ENCODE measurements at regions not wholly inside any gene's neighbourhood (a gene's known extent, or its start where the extent isn't known, plus 50 kb on each side); places are given as distances from the start of the nearest gene placed in this dataset.

DNA sequence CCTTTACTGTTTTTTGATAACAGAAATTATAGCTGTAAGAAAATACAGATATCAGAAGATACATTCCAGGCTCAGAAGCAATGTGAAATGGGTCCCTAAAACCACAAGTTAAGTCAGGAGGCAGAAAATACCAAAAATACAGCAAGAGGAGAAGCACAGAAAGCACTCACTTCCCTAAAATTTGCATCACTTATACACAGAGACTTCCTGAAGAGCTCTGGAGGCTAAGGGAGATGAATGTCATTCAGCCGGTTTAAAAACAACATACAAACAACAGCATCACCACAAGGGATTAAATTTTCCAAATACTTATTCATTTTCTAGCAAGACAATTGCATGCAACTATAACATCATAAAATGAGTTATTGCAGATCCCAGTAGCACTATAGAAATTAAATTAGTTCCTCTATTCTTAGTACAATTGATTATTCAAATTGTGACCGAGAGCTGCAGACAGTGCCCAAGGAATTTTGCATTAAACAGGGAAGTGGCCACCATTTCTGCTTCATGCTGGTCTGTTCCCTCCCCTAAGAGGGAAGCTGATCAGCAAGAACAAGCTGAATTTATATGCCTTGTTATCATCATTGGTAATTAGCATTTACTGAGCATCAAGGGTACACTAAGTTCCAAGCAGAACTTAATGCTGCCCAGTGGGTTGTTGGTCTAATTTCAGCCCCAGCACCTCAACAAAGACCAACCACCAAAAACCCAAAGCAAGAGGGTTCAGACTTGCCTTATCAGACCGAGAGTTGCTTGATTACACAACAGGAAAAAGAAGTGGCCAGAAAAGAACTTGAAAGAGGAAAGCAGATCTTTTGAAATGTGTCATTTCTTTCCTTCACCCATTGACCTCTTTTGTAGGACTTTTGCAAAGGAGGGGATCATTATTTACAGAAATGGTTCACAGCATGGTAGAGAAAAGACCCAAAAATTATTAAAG, 140.7 kb downstream of the KCTD12 start:
- DNase-seq: no peak

DNA sequence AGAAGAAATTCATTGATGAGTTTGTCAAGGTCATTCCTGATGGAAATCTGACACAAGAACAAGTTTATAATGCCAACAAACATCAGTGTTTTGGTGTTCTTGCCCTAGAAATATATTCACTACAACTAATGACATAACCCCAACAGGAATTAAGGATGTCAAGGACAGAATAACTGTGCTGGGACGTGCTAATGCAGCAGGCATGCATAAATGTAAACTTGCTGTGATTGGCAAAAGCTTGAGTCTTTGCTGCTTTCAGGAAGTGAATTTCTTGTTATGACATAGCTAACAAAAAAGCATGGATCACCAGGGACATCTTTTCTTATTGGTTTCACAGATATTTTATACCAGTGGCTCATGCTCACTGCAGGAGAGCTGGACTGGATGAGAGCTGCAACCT, 144.6 kb downstream of the KCTD12 start:
- DNase-seq: no peak

DNA sequence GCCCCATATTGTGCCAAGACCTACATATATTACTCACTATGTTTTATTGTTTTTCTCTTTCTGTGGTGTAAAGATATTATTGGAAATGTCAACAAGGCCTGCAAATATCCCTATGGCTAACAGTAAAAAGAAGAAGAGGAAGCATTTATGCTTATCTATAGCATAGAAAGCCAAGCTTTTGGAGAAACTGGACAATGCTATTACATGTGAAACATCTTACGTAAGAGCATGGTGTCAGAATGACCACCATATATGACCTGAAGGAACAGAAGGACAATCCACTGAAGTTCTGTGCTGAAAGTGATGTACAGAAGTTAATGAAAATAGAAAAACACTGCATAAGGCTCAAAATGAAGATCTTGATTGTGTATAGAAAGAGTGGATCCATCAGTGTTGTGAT, 145.2 kb downstream of the KCTD12 start:
- DNase-seq: no peak

DNA sequence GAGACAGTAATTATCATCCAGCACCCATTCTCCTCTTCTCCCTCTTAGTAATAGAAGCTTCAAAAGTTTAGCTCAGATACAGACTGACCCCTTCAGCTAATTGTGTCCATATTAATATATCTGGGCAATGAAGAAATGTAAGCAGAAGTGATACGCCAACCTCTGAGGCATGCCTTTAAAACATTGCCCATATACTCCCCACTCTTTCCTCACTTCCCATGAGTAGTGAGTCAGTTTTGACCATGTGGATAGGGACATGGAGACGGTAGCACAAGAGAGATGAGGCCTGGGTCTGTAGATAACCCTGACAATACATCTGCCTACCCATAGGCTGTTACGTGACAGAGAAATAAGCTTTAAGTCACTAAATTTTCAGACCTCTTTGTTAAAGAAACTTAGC, 147.6 kb downstream of the KCTD12 start:
- DNase-seq: no peak

DNA sequence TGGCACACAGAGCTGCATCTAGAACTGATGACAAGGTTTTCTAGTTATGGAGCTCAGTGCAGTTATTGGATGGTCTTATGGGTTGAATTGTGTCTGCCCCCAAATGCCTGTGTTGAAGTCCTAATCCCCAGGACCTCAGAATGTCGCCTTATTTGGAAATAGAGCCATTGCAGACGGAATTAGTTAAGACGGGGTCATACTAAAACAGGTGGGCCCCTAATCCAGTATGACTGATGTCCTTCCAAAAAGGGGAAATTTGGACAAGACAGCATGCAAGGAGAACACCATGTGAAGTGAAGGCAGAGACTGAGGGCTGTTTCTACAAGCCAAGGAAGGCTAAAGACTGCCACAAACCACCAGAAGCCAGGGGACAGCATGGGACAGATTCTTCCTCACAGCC, 148.7 kb downstream of the KCTD12 start:
- no peak for DNase-seq

DNA sequence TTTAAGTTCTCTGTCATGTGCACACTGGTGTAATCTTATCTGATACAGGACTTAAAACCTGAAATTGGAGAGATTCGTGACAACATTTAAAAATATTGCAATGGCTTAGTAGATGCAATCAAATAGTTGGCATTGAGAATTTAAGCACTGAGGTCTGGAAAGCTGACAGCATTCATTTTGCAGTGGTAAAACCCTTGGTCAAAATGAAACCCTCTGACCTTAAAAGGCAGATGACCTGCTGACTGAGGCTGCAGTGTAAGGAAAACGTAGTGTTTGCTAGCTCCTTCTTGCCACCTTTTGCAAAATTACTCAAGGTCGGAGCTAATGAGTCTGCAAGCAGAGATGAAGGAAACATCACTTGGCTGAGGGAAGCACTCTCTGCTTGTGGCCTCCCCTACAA, 150.6 kb downstream of the KCTD12 start:
- no peak for DNase-seq

DNA sequence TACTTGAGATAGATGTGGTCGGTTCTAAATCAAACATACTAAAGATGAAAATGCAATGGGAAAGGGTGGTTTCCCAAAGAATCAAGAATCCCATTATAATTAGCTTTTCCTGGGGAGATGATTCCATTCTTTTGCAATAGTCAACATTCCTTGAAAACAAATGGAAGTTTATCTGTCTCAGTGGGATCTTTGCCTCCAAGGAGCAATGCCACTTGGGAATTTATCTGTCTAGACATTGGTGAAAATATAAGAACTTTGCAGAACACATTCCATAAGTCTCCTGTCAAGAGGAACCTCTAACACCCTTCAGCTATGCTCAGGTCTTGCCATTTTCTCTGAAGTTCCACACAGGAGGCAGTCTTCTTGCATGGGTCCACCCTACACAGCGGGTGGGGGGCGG, 152.5 kb downstream of the KCTD12 start:
- no peak for DNase-seq

DNA sequence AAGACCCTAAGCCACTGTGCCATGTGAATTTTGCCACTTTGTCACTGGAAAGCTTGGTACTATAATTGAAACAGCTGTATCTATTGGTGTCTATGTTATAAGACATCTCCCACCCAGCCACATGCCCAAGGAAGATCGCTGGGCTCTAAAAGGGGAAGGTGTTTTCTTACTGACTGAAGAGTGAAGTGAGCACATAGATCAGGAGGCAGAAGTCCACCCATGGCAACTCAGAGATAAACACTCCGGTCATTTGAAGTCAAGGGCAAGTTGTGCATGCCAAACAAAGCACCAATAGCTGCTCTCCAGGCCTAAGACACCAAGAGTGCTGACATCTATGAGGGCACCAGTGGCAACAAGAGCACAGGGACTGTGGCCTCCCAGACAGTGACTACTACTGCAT, 153.8 kb downstream of the KCTD12 start:
- no peak for DNase-seq

DNA sequence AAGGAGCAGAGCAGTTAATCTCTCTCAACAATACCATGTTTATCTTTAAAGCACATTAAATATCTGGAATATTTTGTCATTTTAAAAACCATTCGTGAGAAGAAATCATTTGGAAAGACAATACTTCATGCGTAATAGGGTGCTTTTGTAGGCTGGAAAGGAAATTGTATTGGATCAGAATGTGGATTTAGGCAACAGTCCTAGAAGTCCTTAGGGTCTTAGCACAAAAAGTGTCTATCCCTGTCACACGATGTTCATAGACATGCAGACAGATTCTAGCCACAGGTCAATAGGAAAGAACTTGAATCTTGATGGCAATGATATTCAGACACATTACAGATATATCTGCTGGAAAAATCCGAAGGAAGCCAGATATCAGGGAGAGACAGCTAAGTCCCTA, 156.0 kb downstream of the KCTD12 start:
- DNase-seq: no peak

DNA sequence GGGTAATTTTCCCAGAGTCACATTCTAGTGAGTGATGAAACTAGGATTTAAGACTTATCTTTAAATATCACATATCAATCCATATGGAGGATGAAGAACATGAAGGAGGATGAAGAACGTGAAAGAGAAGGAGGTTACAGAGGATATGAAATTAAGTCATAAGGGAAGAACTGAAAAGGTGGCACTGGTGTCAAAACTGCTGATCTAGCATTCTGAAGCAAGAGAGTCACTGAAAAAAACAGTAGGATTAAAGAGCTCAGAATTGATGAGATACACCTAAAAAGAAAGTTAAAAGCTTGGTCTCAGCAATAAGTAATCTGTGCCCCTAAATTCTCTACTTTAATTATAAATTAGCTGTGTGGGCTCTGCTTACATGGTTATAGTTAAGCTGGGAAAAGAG, 156.5 kb downstream of the KCTD12 start:
- DNase-seq: no peak

DNA sequence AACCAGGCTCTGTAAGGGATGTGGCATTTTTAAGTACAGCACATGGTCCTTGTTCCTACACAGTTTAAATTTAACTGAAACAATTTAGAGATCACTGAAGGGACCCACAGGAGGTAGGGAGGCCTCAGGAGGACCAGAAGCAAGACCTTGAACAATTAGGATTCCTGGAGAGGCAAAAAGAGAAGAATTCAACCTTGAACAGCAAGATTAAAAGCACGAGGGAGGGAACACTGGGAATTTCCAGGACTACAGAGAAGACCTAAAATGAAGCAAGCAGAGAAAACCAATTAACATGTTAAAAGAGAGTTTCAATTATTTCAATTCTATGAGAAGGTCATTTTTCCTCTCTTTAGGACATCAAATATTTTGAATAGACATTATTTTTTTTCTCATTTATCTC, 160.3 kb downstream of the KCTD12 start:
- DNase-seq: no peak

DNA sequence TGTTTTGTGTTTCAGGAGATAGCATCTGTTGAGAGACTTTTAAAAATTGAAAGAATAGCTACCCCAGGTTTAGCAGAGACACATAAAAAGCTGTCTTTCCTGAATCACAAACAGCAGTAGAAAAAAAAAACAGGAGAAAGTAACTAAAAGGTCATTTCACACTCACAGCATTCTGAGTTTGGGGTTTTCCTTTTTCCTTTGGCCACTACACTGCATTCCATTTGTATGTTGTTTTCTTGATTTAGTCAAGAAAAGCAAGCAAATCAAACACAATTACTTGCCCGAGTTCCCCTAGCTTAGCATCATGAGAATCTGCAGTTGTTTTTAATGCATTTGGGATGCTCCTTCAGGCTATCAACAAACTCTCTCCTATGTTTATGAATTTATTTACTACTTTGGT, 161.0 kb downstream of the KCTD12 start:
- DNase-seq: peak; percentile 32

DNA sequence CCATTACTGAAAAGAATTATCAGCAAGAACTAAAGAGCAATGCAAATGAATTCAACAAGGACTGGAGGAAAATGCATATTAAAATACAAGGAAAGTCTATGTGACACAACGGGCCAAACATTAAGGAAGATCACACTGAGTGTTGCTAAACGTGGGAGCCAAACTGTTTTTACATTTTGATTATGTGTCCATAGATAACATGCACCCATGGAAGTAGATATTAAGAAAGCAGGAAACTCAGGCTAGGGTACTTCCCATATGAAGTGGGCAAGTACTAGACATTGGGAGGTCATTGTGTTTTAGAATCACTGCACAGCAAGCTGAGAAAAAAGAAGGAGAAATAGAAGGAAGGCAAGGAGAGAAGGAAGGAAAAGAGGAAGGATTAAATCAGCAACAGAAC, 161.8 kb downstream of the KCTD12 start:
- no peak for DNase-seq

DNA sequence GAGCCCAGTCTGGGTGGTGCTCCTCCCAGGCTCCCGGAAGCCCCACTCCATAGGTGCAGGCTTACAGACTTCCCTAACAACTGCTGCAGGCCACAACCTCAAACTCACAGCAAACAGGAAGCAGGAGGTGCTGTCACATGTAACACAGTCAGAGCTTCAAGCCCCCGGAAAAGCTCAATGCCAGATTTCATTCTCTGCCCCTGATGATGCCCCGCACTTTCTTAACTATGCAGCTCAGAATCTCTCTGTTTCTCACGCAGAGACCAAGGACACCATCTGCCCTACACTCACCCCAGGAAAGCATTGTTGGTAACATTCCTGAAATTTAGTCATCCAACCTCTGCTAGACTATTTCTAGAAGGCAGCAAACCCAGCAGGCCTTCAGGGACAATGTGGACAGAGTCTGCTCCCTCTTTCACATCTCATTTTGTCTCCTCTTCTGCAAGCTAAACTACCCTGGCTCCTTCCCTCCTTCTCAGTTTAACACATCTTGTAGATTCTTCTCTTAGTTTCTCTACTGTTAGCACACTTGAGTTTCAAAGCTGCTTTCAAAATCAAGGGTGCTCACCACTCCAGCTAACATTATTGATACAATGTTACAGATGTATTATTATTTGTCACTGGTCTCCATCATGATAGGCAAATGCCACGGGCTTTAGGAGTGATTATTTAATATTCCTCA, 162.5 kb downstream of the KCTD12 start:
- peak; percentile 88 for DNase-seq

DNA sequence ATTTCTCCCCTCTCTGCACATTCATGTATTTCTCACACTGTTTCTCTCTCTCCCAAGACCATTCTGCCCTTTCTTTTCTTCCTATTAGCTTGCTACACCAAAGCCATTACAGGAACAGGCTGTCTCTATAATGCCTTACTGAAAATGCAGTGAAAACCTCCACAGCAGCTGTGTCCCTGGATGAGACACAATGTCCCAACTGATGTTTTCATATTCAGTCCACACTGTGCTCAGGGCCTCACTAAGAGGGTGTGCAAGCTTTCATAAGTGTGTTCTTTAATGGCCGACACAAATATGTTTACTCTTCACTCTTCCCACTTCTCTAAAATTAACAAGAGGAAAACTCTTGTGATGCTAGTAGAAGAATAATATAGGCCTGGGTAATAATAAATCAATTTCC, 163.4 kb downstream of the KCTD12 start:
- DNase-seq: no peak

DNA sequence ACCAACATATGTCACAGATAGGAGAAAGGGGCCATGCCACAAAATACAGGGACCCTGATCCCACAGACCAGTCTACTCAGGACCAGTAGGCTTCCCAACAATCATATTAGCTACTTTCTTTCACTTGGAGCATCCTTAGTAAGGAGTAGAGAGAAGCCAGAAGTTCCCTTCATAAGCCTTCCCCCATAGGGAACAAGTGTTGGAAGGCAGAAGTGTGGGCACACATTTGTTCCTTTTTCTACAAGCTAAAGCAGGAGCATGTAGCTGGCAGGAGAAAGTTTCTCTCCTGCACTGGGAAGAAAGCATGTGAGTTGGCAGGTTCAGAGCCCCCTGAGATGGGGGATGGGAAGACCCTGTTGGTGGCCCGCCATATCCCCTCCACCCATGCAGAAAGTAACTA, 165.4 kb downstream of the KCTD12 start:
- DNase-seq: no peak

DNA sequence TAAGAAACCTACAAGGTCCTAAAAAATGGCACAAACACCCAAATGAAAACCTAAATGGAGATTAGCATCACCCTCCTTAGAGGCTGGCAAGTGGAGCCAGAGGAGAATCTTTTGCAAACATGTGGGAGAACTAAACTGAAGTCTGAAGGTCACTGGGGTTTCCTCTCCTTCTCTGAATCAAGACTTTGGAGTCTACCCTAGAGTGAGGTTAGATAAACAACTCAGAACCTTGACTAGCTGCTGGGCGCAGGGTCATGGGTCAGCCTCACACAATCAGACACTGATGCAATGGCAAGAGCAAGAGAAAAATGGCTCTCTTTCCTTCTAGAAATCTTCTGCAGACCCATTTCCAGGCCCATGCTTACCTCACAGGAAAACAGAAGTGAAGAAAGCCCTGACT, 165.8 kb downstream of the KCTD12 start:
- no peak for DNase-seq

DNA sequence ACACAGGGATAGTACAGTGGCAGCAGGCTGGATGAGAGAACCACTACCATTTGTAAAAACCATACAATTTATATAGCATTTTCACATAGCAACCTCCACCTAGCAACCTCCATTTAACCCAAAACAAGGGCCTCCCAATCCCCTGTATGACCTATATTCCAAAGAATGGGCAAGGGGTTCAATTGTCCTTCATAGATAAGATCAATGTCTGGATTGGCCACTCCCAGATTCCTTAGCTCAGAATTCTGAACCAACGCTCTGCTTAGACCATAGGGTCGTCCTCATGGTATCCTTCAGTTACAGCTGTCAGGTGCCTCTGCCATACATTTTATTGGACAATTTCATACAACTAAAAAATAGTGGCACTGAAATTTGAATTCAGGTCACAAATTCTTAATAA, 166.2 kb downstream of the KCTD12 start:
- no peak for DNase-seq

DNA sequence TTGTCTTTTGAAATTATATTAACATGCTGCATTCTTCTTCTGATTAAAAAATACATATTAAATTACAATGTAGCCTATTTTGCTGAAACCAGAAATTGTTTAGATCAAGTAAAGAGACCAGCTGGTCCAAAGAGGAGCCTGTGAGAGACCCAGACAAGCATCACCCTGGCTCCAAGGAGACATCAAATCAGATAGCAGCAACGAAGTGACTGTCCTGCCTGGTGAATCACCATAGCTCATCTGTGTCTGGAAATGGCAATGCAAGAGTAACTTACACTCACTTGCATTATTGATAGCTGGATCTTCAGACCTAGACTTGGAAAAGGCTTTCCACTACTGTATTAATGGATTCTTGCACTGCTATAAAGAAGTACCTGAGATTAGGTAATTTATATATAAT, 169.1 kb downstream of the KCTD12 start:
- peak; percentile 47 for DNase-seq

DNA sequence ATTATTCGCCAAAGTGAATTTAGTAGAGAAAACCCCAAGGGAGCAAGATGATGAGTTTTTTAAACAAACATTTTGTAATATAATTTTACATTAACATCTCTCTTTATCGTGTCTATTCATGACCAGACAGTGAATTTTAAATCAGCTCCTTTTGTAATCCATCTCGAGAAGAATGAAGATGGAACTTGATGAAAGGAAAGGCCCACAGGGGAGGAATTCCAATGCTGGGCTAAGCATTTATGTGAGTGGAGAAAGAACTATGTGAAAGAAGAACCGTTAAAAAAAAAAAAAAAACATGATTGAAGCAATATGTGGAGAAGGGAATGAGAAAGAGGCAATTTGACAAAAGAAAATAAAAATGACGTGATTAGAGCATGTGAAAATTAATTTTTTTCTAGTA, 170.6 kb downstream of the KCTD12 start:
- no peak for DNase-seq

DNA sequence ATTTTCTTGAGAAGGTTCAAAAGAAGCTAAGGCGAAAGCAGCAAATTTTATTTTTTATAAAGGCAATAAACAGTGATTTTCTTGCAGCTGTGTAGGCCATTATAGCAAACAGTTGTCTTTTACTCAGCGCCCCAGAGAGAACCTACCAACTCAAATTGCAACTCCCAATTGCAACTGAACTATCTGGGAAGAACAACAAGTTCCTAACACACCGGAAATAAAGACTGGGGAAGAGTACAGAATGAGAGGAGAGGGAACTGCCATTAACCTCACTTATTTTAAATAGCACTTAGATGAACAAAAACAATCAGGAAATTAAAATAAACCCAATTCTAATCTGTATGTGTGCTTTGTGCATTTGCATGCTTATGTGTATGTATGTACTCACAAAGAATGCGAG, 171.1 kb downstream of the KCTD12 start:
- DNase-seq: no peak

DNA sequence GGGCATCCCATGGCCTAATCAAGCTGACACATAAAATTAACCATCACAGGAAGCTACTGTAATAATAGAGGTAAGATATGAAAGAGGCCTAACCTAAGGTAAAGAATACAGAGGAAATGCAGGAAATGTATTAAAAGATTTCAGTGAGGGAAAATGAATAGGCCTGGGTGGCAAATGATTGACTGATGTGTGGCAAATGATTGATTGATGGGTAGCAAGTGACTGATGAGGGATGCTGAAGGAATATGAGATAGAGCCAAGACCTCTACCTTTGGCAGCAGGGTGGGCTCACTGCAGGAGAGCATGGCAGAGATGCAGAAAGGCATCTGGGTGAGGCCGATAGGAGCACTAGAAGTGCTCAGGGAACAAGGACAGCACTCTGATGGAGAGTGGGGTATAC, 172.9 kb downstream of the KCTD12 start:
- DNase-seq: no peak

DNA sequence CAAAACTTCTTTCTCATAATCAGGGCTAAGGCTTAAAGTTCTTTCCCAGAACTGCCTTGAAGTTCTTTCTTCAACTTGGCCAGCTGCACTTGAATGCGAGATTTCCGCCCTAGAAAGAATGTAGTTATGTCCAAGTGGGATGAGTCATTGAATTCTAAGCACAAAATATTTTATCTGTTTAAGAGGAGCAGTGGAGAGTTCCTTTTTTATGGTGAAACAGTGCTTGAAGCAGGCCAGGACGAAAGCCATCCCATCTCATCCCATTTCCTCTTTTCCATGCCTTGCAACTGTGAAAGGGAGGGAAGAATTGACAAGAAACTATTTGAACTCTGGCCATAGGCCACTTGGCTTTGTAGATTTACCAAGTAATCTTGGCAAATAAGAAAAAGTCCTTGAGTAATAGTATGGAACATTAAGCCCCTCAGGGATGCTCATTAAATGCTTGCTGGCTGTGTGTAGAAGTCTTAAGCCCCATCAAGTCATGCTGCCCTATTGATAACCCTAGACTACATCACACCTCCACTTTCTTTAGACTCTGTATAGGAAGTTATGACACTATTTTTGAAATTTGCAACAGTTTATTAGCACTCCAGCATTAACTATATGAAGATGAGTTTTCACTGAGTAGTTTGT, 174.5 kb downstream of the KCTD12 start:
- peak; percentile 94 for DNase-seq

DNA sequence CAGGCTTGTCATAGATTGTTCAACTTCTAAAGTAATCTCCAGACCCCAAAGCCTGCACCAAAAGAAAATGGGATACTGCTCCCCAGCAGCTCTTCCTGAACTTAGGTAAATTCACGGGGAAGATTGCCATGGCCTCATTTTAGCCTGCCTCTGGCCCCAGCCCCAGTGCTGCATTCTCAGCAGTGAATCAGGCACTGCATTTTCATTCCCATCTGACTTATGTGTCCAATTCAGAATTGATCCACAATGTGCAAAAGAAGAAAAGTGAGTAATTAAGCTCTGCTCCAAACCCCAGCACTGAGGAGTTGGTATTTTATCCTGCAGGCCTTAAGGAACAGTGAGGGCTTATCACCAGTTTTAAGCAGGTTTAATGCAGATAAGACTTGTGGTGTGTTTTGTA, 176.4 kb downstream of the KCTD12 start:
- DNase-seq: no peak
